B cell (primary cell): ENCODE measurements at regions not wholly inside any gene's neighbourhood (a gene's known extent, or its start where the extent isn't known, plus 50 kb on each side); places are given as distances from the start of the nearest gene placed in this dataset.

Experiments used
- ATAC-seq: fragments of 200-7000 bp; cut with Tn5 transposase; one replicate; pipeline ENCODE4 v1.10.0; 2021; ENCODE audit warnings: low read depth, mild to moderate bottlenecking, moderate number of reproducible peaks, moderate library complexity
- CTCF ChIA-PET: fragments of 350-600 bp; sonication (Branson Sonifier 250); formaldehyde crosslinking; loops from one replicate; lab custom pipeline; 2021; ENCODE audit warnings: antibody characterized with exemption, inconsistent platforms; lab: Charles Lee
- POLR2A ChIA-PET: fragments of 350-600 bp; sonication (Branson Sonifier 250); formaldehyde crosslinking; loops from one replicate; lab custom pipeline; 2021; ENCODE audit warnings: antibody characterized with exemption; lab: Charles Lee
- DNase-seq: peaks from one replicate; pipeline ENCODE4 v3.0.0; 2013
- H2AFZ ChIP-seq: 2 replicates; pipeline ENCODE4 v1.6.1; 2012; ENCODE audit warnings: mild to moderate bottlenecking, low read depth, low read length; ENCODE audit not compliant: insufficient read depth, poor library complexity, severe bottlenecking
- H3K27ac ChIP-seq, 2 donors: 1 replicate in 1 of 2; 2 replicates in 1 of 2; pipeline ENCODE4 v1.5.1; 2012 to 2013; ENCODE audit warnings: low read length in 2 of 2, mild to moderate bottlenecking in 2 of 2, moderate library complexity in 1 of 2
- H3K27me3 ChIP-seq, 4 experiments: fragments of 200-600 bp in 1 of 4; sonication (generic) in 1 of 4; replicated peaks in 1 of 4; 1 replicate in 2 of 4; 2 replicates in 2 of 4; pipeline versions ENCODE4 v1.6.1 to v1.7.0; 2013 to 2016; ENCODE audit warnings: low read length in 3 of 4, mild to moderate bottlenecking in 2 of 4, mixed read lengths in 1 of 4, moderate library complexity in 1 of 4; ENCODE audit not compliant: insufficient read depth in 4 of 4, control insufficient read depth in 3 of 4; ENCODE audit errors: control extremely low read depth in 1 of 4
- H3K36me3 ChIP-seq, 2 experiments: replicated peaks in 1 of 2; 1 replicate in 1 of 2; 2 replicates in 1 of 2; pipeline versions ENCODE4 v1.6.1 to v1.7.1; 2013; ENCODE audit warnings: low read length in 1 of 2; ENCODE audit not compliant: insufficient read depth in 2 of 2, control insufficient read depth in 1 of 2; ENCODE audit errors: control extremely low read depth in 1 of 2, extremely low read depth in 1 of 2
- H3K4me1 ChIP-seq, 2 donors: fragments of 200-600 bp in 1 of 2; sonication (generic) in 1 of 2; 1 replicate in 1 of 2; 2 replicates in 1 of 2; pipeline versions ENCODE4 v1.5.1 to v1.6.1; 2013 to 2017; ENCODE audit warnings: low read length in 2 of 2; ENCODE audit not compliant: control insufficient read depth in 2 of 2, insufficient read depth in 2 of 2
- H3K4me2 ChIP-seq: replicated peaks from 2 replicates; pipeline ENCODE3; 2012; ENCODE audit warnings: mild to moderate bottlenecking, low read depth, low read length; ENCODE audit not compliant: poor library complexity, severe bottlenecking
- H3K4me3 ChIP-seq, 5 experiments: fragments of 200-600 bp in 1 of 5; sonication (generic) in 1 of 5; 1 replicate in 3 of 5; 2 replicates in 2 of 5; pipeline versions ENCODE4 v1.5.1 to v1.7.0; 2011 to 2016; ENCODE audit warnings: low read length in 4 of 5, mild to moderate bottlenecking in 4 of 5, low read depth in 2 of 5, control low read depth in 1 of 5, moderate library complexity in 1 of 5; ENCODE audit not compliant: insufficient read depth in 1 of 5; ENCODE audit errors: control extremely low read depth in 1 of 5, extremely low read depth in 1 of 5
- H3K79me2 ChIP-seq: fragments of 200-600 bp; sonication (generic); one replicate; pipeline ENCODE4 v1.6.0; 2016; ENCODE audit warnings: low read length; ENCODE audit not compliant: control insufficient read depth, insufficient read depth
- H3K9ac ChIP-seq: fragments of 200-600 bp; sonication (generic); 2 replicates; pipeline ENCODE4 v1.6.1; 2017; ENCODE audit warnings: mild to moderate bottlenecking, low read length, moderate library complexity
- H3K9me3 ChIP-seq, 3 donors: one replicate each; pipeline versions ENCODE4 v1.6.1 to v1.7.1; 2013; ENCODE audit warnings: low read length in 2 of 3; ENCODE audit not compliant: control insufficient read depth in 2 of 3, insufficient read depth in 1 of 3; ENCODE audit errors: control extremely low read depth in 1 of 3
- H4K20me1 ChIP-seq: 2 replicates; pipeline ENCODE4 v1.6.0; 2012; ENCODE audit warnings: mild to moderate bottlenecking, low read length; ENCODE audit not compliant: insufficient read depth, control insufficient read depth, poor library complexity, severe bottlenecking
- H3K27ac Mint-ChIP-seq: one replicate; pipeline ENCODE4 v1.8.0; 2021; ENCODE audit warnings: mixed read lengths
- H3K27me3 Mint-ChIP-seq: one replicate; pipeline ENCODE4 v1.8.0; 2021; ENCODE audit warnings: mixed read lengths
- H3K4me1 Mint-ChIP-seq: one replicate; pipeline ENCODE4 v1.8.0; 2021; ENCODE audit warnings: mixed read lengths
- H3K4me3 Mint-ChIP-seq: one replicate; pipeline ENCODE4 v1.8.0; 2021; ENCODE audit warnings: mixed read lengths
- H3K9me3 Mint-ChIP-seq: one replicate; pipeline ENCODE4 v1.8.0; 2022; ENCODE audit warnings: mixed read lengths; ENCODE audit not compliant: insufficient read depth
- EZH2 ChIP-seq: IDR thresholded peaks from 2 replicates; pipeline ENCODE4 v1.6.1; 2012; ENCODE audit warnings: borderline replicate concordance, low read depth, mild to moderate bottlenecking, moderate library complexity, low read length; ENCODE audit not compliant: insufficient read depth, poor library complexity, severe bottlenecking
- WGBS: methylation state at CpG from one replicate; pipeline ENCODE4 v1.1.5; 2013; ENCODE audit warnings: missing lambda C conversion rate; ENCODE audit not compliant: insufficient coverage; 5-methylcytosine and 5-hydroxymethylcytosine counted together
- intact Hi-C: fragments of 100-400 bp; cut with micrococcal nuclease; formaldehyde crosslinking; loops from one replicate; pipeline ENCODE4 v1.10.0; 2022
- TF ChIP-seq, protein P1 (sequence below): fragments of 200-600 bp; IDR thresholded peaks from one replicate; pipeline ENCODE4 v1.8.0; 2022; ENCODE audit warnings: antibody characterized with exemption, mild to moderate bottlenecking

DNA sequence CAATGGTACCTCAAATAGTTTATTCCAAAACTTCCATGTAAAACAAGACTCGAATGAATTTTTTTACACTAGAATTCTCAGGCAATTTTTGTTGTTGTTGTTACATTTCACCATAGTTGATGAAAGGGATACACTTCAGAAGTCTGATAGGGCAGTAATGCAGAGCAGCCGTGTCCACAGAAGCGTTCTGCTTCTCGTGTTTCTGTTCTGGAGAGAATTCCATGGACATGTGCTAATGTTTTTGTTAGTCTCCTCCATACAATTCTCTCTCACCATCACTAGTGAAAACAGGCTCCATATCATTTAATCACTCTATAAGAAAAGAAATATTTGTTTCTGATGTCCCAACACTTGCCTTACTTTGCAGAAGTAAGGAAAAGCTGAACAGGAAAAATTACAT, 606.1 kb downstream of the SLC16A7 start:
- DNase-seq (no peak), ATAC-seq (no peak)
- CTCF ChIA-PET, result no interaction called here
- no peak overlapping the region for H3K9ac ChIP-seq
- no CpG with 5 or more reads among the region's 4 CpGs for WGBS
- H3K79me2 ChIP-seq, result no peaks in the 10 kb centered on the region
- intact Hi-C loops, result no loop called here
- H3K27ac Mint-ChIP-seq, result no peak overlapping the region
- no peaks in the 10 kb centered on the region for H3K4me1 Mint-ChIP-seq
- H2AFZ ChIP-seq, result no peak overlapping the region
- no peaks in the 10 kb centered on the region for H3K27me3 ChIP-seq
- H4K20me1 ChIP-seq, result no peaks in the 10 kb centered on the region
- H3K4me3 Mint-ChIP-seq, result no peak overlapping the region
- H3K36me3 ChIP-seq, result no peaks in the 10 kb centered on the region
- TF ChIP-seq EZH2, result no peak
- TF ChIP-seq, protein P1, sequence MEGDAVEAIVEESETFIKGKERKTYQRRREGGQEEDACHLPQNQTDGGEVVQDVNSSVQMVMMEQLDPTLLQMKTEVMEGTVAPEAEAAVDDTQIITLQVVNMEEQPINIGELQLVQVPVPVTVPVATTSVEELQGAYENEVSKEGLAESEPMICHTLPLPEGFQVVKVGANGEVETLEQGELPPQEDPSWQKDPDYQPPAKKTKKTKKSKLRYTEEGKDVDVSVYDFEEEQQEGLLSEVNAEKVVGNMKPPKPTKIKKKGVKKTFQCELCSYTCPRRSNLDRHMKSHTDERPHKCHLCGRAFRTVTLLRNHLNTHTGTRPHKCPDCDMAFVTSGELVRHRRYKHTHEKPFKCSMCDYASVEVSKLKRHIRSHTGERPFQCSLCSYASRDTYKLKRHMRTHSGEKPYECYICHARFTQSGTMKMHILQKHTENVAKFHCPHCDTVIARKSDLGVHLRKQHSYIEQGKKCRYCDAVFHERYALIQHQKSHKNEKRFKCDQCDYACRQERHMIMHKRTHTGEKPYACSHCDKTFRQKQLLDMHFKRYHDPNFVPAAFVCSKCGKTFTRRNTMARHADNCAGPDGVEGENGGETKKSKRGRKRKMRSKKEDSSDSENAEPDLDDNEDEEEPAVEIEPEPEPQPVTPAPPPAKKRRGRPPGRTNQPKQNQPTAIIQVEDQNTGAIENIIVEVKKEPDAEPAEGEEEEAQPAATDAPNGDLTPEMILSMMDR, result no peak
- no peaks in the 10 kb centered on the region for H3K9me3 ChIP-seq
- no peaks in the 10 kb centered on the region for H3K27me3 Mint-ChIP-seq
- POLR2A ChIA-PET, result no interaction called here
- no peaks in the 10 kb centered on the region for H3K4me1 ChIP-seq
- no peak overlapping the region for H3K4me3 ChIP-seq
- no peaks in the 10 kb centered on the region for H3K9me3 Mint-ChIP-seq
- no peak overlapping the region for H3K27ac ChIP-seq
- no peak overlapping the region for H3K4me2 ChIP-seq

DNA sequence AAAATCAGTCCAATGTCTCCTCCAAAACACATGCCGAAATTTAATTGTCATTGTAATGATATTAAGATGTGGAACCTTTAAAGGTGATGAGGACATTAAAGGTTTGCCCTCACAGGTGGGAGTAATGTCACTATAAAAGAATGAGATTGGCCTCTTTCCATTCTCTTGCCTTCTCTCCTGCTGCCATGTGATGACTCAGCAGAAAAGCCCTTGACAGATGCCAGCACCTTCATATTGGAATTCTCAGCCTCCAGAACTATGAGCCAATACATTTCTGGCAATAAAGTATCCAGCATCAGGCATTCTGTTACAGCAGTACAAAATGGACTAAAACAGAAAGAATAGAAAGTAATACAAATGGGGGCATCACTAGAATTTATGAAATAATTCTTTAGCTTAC, 609.7 kb downstream of the SLC16A7 start:
- ChIA-PET CTCF (no interaction called here), POLR2A (no interaction called here)
- H3K9me3 ChIP-seq, result no peaks in the 10 kb centered on the region
- no peak for ATAC-seq
- no peaks in the 10 kb centered on the region for H3K36me3 ChIP-seq
- H3K4me2 ChIP-seq, result no peak overlapping the region
- no peaks in the 10 kb centered on the region for H3K4me1 ChIP-seq
- H2AFZ ChIP-seq, result no peak overlapping the region
- intact Hi-C loops, result no loop called here
- H3K4me1 Mint-ChIP-seq, result no peaks in the 10 kb centered on the region
- DNase-seq, result no peak
- no peak for TF ChIP-seq EZH2
- TF ChIP-seq, protein P1, result no peak
- no peak overlapping the region for H3K9ac ChIP-seq
- no peak overlapping the region for H3K4me3 ChIP-seq
- H3K27me3 Mint-ChIP-seq, result no peaks in the 10 kb centered on the region
- no peak overlapping the region for H3K27ac Mint-ChIP-seq
- H4K20me1 ChIP-seq, result no peaks in the 10 kb centered on the region
- no peaks in the 10 kb centered on the region for H3K79me2 ChIP-seq
- no peak overlapping the region for H3K27ac ChIP-seq
- H3K27me3 ChIP-seq, result no peaks in the 10 kb centered on the region
- H3K9me3 Mint-ChIP-seq, result no peaks in the 10 kb centered on the region
- H3K4me3 Mint-ChIP-seq, result no peak overlapping the region
- no CpG with 5 or more reads among the region's 1 CpG for WGBS
